Stomach (tissue), 4 donors: ENCODE measurements at regions not wholly inside any gene's neighbourhood (a gene's known extent, or its start where the extent isn't known, plus 50 kb on each side); places are given as distances from the start of the nearest gene placed in this dataset.

Experiments
- CTCF ChIP-seq, 7 experiments: fragments of 450-650 bp in 4 of 7; fragments of 200-600 bp in 3 of 7; sonication (generic) in 3 of 7; IDR thresholded peaks; one replicate each; pipeline ENCODE4 v1.5.1; 2016 to 2019; ENCODE audit warnings: antibody characterized with exemption in 7 of 7, control low read depth in 2 of 7, mild to moderate bottlenecking in 1 of 7
- EP300 ChIP-seq: sonication (generic); formaldehyde crosslinking; IDR thresholded peaks from one replicate; pipeline ENCODE4 v1.6.1; 2017; ENCODE audit warnings: antibody characterized with exemption
- POLR2A ChIP-seq, 4 donors: fragments of 450-650 bp; IDR thresholded peaks; one replicate each; pipeline ENCODE4 v1.6.1; 2016; ENCODE audit warnings: antibody characterized with exemption in 4 of 4, control low read depth in 2 of 4, mild to moderate bottlenecking in 1 of 4, moderate library complexity in 1 of 4
- POLR2AphosphoS5 ChIP-seq, 3 donors: sonication (generic); formaldehyde crosslinking; IDR thresholded peaks; one replicate each; pipeline ENCODE4 v1.6.1; 2016; ENCODE audit warnings: antibody characterized with exemption in 3 of 3

- TF ChIP-seq POLR2AphosphoS5 (IDR thresholded peaks at IDR 0.05): no peak
- no peak for TF ChIP-seq CTCF (IDR thresholded peaks at IDR 0.05)
- TF ChIP-seq POLR2A (IDR thresholded peaks at IDR 0.05): no peak
- no peak for TF ChIP-seq EP300
Measured at GRCh38 chr4:62377700-62378099, 1177.6 kb downstream of the ADGRL3 start.
